ENCODE measurements at regions not wholly inside any gene's neighbourhood (a gene's known extent, or its start where the extent isn't known, plus 50 kb on each side); places are given as distances from the start of the nearest gene placed in this dataset.

- TF ChIP-seq CTCF (IDR thresholded peaks at IDR 0.05) (no peak), POLR2A (IDR thresholded peaks at IDR 0.05) (no peak)
Measured at GRCh38 chr17:70298929-70299531, 129.7 kb downstream of the KCNJ2 start.

Measured in Peyer's patch (tissue), 4 donors.